ENCODE measurements at regions not wholly inside any gene's neighbourhood (a gene's known extent, or its start where the extent isn't known, plus 50 kb on each side); places are given as distances from the start of the nearest gene placed in this dataset.

- TF ChIP-seq CTCF (conservative IDR thresholded peaks at IDR 0.05; ENCODE audit: low read depth, low read length) (no peak), EZH2 (IDR thresholded peaks at IDR 0.05; ENCODE audit: borderline replicate concordance, low read depth, low read length, poor library complexity, severe bottlenecking) (no peak)
Measured at GRCh38 chr2:46849046-46849715, 66.4 kb downstream of the MCFD2 start.
